ENCODE measurements at regions not wholly inside any gene's neighbourhood (a gene's known extent, or its start where the extent isn't known, plus 50 kb on each side); places are given as distances from the start of the nearest gene placed in this dataset.

GRCh38 chr21:39118061-39118460 is 65.2 kb downstream of the PSMG1 start:
- CTCF ChIA-PET: no interaction called here
- TF ChIP-seq CTCF (IDR thresholded peaks at IDR 0.05; ENCODE audit: control extremely low read depth, extremely low read depth, low read depth, missing control alignments): no peak
- POLR2A ChIA-PET: no interaction called here
- no peak for DNase-seq (ENCODE audit: extremely low spot score)

GRCh38 chr21:39117440-39117970 is 65.7 kb downstream of the PSMG1 start:
- TF ChIP-seq CTCF (IDR thresholded peaks at IDR 0.05; ENCODE audit: control extremely low read depth, extremely low read depth, low read depth, missing control alignments): no peak
- POLR2A ChIA-PET: no interaction called here
- CTCF ChIA-PET: no interaction called here
- no peak for DNase-seq (ENCODE audit: extremely low spot score)

GRCh38 chr21:39116761-39117439 is 66.4 kb downstream of the PSMG1 start:
- DNase-seq (ENCODE audit: extremely low spot score): no peak
- ChIA-PET CTCF (no interaction called here), POLR2A (no interaction called here)
- no peak for TF ChIP-seq CTCF (IDR thresholded peaks at IDR 0.05; ENCODE audit: control extremely low read depth, extremely low read depth, low read depth, missing control alignments)

GRCh38 chr21:39115576-39116235 is 67.5 kb downstream of the PSMG1 start:
- ChIA-PET POLR2A (no interaction called here), CTCF (interaction anchor here (1.3 kb wide), 1 partner anchor 9 kb away, joined by 3 read pairs; no protein-coding TSS in a partner anchor)
- DNase-seq (ENCODE audit: extremely low spot score): no peak
- TF ChIP-seq CTCF (IDR thresholded peaks at IDR 0.05; ENCODE audit: control extremely low read depth, extremely low read depth, low read depth, missing control alignments): no peak

DNA sequence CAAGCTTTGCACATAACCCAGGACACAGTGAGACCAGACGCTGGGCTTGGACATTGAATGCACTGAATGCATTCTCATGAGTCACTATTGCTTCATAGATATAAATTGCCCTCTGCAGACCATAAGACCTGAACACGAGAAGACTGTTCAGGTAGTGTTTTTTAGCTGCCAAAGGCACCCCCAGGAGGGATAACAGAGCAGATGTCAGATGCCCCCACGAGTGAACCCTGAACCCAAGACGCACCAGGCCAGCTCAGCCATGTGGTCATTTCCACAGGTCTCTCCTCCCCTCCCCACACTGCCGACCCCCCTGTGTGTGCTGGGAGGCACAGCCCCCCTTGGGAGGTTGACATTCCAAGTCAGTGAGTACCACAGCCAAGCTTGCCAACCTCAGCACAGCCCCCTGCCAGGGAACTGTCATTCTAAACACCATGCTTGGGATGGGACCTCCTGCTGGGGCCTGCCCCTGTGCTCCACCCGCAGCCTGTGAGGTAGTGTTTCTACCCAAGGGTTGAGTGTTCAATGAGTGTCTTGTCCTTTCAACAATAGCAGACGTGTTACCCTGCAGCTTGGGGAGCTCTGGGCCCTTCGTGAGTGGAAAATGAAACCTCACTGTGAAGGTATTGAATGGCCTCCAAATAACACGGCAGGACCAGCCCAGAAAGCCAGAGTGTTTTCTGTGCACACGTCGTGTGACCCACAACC is 68.2 kb downstream of the PSMG1 start:
- POLR2A ChIA-PET: no interaction called here
- DNase-seq (ENCODE audit: extremely low spot score): no peak
- no peak for TF ChIP-seq CTCF (IDR thresholded peaks at IDR 0.05; ENCODE audit: control extremely low read depth, extremely low read depth, low read depth, missing control alignments)
- CTCF ChIA-PET: interaction anchor here (1.3 kb wide), 1 partner anchor 9 kb away, joined by 3 read pairs; no protein-coding TSS in a partner anchor

GRCh38 chr21:39111931-39112550 is 71.2 kb downstream of the PSMG1 start:
- POLR2A ChIA-PET: no interaction called here
- no peak for TF ChIP-seq CTCF (IDR thresholded peaks at IDR 0.05; ENCODE audit: control extremely low read depth, extremely low read depth, low read depth, missing control alignments)
- CTCF ChIA-PET: no interaction called here
- DNase-seq (ENCODE audit: extremely low spot score): no peak
